ENCODE measurements at regions not wholly inside any gene's neighbourhood (a gene's known extent, or its start where the extent isn't known, plus 50 kb on each side); places are given as distances from the start of the nearest gene placed in this dataset.

- Histone ChIP-seq H3K4me3 (no peak overlapping the region), H3K36me3 (no peaks in the 10 kb centered on the region), H3K9ac (ENCODE audit: low read depth in 2 of 2, low read length in 2 of 2) (no peak overlapping the region), H3K9me3 (no peaks in the 10 kb centered on the region), H3K27me3 (no peaks in the 10 kb centered on the region), H3K4me1 (no peaks in the 10 kb centered on the region), H3K27ac (no peak overlapping the region)
- TF ChIP-seq CTCF (IDR thresholded peaks at IDR 0.05), result no peak
- intact Hi-C loops (cut with DNase I), result no loop called here
- DNase-seq, result no peak
Measured at GRCh38 chr4:66182636-66183035, 512.3 kb upstream of the EPHA5 start.

- intact Hi-C loops (cut with DNase I), result no loop called here
- no peak for DNase-seq
- H3K4me1 ChIP-seq, result no peaks in the 10 kb centered on the region
- no peak overlapping the region for H3K27ac ChIP-seq
- H3K27me3 ChIP-seq, result no peaks in the 10 kb centered on the region
- no peaks in the 10 kb centered on the region for H3K9me3 ChIP-seq
- no peak overlapping the region for H3K4me3 ChIP-seq
- TF ChIP-seq CTCF (IDR thresholded peaks at IDR 0.05), result no peak
- no peaks in the 10 kb centered on the region for H3K36me3 ChIP-seq
- no peak overlapping the region for H3K9ac ChIP-seq (ENCODE audit: low read depth in 2 of 2, low read length in 2 of 2)
Measured at GRCh38 chr4:66178906-66179305, 508.6 kb upstream of the EPHA5 start.

GRCh38 chr4:66169341-66169740 lies 499.1 kb upstream of the EPHA5 start:
- no peak overlapping the region for H3K4me3 ChIP-seq
- no peak for DNase-seq
- no peaks in the 10 kb centered on the region for H3K4me1 ChIP-seq
- no peaks in the 10 kb centered on the region for H3K27me3 ChIP-seq
- no peak overlapping the region for H3K27ac ChIP-seq
- H3K36me3 ChIP-seq, result no peaks in the 10 kb centered on the region
- no peak overlapping the region for H3K9ac ChIP-seq (ENCODE audit: low read depth in 2 of 2, low read length in 2 of 2)
- intact Hi-C loops (cut with DNase I), result no loop called here
- TF ChIP-seq CTCF (IDR thresholded peaks at IDR 0.05), result no peak
- H3K9me3 ChIP-seq, result no peaks in the 10 kb centered on the region

- Histone ChIP-seq H3K4me1 (no peaks in the 10 kb centered on the region), H3K27me3 (no peaks in the 10 kb centered on the region), H3K27ac (no peak overlapping the region), H3K4me3 (no peak overlapping the region), H3K9ac (ENCODE audit: low read depth in 2 of 2, low read length in 2 of 2) (no peak overlapping the region), H3K36me3 (no peaks in the 10 kb centered on the region), H3K9me3 (no peaks in the 10 kb centered on the region)
- intact Hi-C loops (cut with DNase I), result no loop called here
- TF ChIP-seq CTCF (IDR thresholded peaks at IDR 0.05), result no peak
- no peak for DNase-seq
Measured at GRCh38 chr4:66164869-66165268, 494.6 kb upstream of the EPHA5 start.

- DNase-seq, result no peak
- Histone ChIP-seq H3K9me3 (no peaks in the 10 kb centered on the region), H3K36me3 (no peaks in the 10 kb centered on the region), H3K4me3 (no peak overlapping the region), H3K4me1 (no peaks in the 10 kb centered on the region), H3K9ac (ENCODE audit: low read depth in 2 of 2, low read length in 2 of 2) (no peak overlapping the region), H3K27me3 (no peaks in the 10 kb centered on the region), H3K27ac (no peak overlapping the region)
- TF ChIP-seq CTCF (IDR thresholded peaks at IDR 0.05), result no peak
- intact Hi-C loops (cut with DNase I), result no loop called here
Measured at GRCh38 chr4:66160606-66161005, 490.3 kb upstream of the EPHA5 start.

GRCh38 chr4:66157594-66157993 lies 487.3 kb upstream of the EPHA5 start:
- Histone ChIP-seq H3K27me3 (no peaks in the 10 kb centered on the region), H3K4me3 (no peak overlapping the region), H3K4me1 (no peaks in the 10 kb centered on the region), H3K36me3 (no peaks in the 10 kb centered on the region), H3K9ac (ENCODE audit: low read depth in 2 of 2, low read length in 2 of 2) (no peak overlapping the region), H3K27ac (no peak overlapping the region), H3K9me3 (no peaks in the 10 kb centered on the region)
- DNase-seq, result no peak
- TF ChIP-seq CTCF (IDR thresholded peaks at IDR 0.05), result no peak
- intact Hi-C loops (cut with DNase I), result no loop called here

All from colonic mucosa (tissue), 4 donors.